ENCODE measurements at regions not wholly inside any gene's neighbourhood (a gene's known extent, or its start where the extent isn't known, plus 50 kb on each side); places are given as distances from the start of the nearest gene placed in this dataset.
A peak's percentile ranks its signal among the peaks of the same experiment; 100 is the strongest.

GRCh38 chr10:6920072-6921019 is 340.3 kb upstream of the PRKCQ start (continued):
- TF ChIP-seq GTF3C2 (IDR thresholded peaks at IDR 0.05; ENCODE audit: borderline replicate concordance, extremely low read depth, insufficient read length) = no peak
- no peak for TF ChIP-seq ZBTB2 (IDR thresholded peaks at IDR 0.05)
- TF ChIP-seq THRA (IDR thresholded peaks at IDR 0.05) = no peak
- TF ChIP-seq RBM39 (optimal IDR thresholded peaks at IDR 0.05; ENCODE audit: low read depth, low read length) = no peak
- TF ChIP-seq NR2C1 (IDR thresholded peaks at IDR 0.05) = no peak
- TF ChIP-seq NR2C1 (tag; IDR thresholded peaks at IDR 0.05) = no peak
- TF ChIP-seq MAFG (tag; conservative IDR thresholded peaks at IDR 0.05) = peak; percentile 36
- no peak for TF ChIP-seq ARID3B (CRISPR knock-in tag; IDR thresholded peaks at IDR 0.05; ENCODE audit: borderline replicate concordance)
- TF ChIP-seq RBM15 (IDR thresholded peaks at IDR 0.05; ENCODE audit: insufficient read depth, low read length) = no peak
- TF ChIP-seq NR4A1 (CRISPR knock-in tag; IDR thresholded peaks at IDR 0.05) = no peak
- no peak; the same call in 1 of the 2 replicates for TF ChIP-seq NR4A1 (tag; IDR thresholded peaks at IDR 0.05)
- TF ChIP-seq FOXK1 (CRISPR knock-in tag; IDR thresholded peaks at IDR 0.05; ENCODE audit: borderline replicate concordance) = no peak
- TF ChIP-seq ZSCAN29 (IDR thresholded peaks at IDR 0.05) = peak; percentile 53; the same call in 1 of the 2 replicates
- no peak for TF ChIP-seq ZNF79 (CRISPR knock-in tag; IDR thresholded peaks at IDR 0.05; ENCODE audit: low read depth)
- TF ChIP-seq ZBTB1 (CRISPR knock-in tag; IDR thresholded peaks at IDR 0.05; ENCODE audit: borderline replicate concordance, low read depth) = no peak
- TF ChIP-seq TAF7 (tag; IDR thresholded peaks at IDR 0.05) = no peak
- no peak for TF ChIP-seq ZNF12 (CRISPR knock-in tag; IDR thresholded peaks at IDR 0.05)
- peak; percentile 98 for TF ChIP-seq NCOR1 (IDR thresholded peaks at IDR 0.05)
- TF ChIP-seq IRF9 (tag; IDR thresholded peaks at IDR 0.05) = no peak
- no peak for TF ChIP-seq SRSF3 (IDR thresholded peaks at IDR 0.05; ENCODE audit: insufficient read depth, low read length)
